GM12878 (cell line): ENCODE measurements at regions not wholly inside any gene's neighbourhood (a gene's known extent, or its start where the extent isn't known, plus 50 kb on each side); places are given as distances from the start of the nearest gene placed in this dataset.

ENCODE experiments used
- ATAC-seq: fragments of 200-7000 bp; cut with Tn5 transposase; 3 replicates; pipeline ENCODE4 v1.9.1; 2020; ENCODE audit warnings: mild to moderate bottlenecking, moderate library complexity
- BruUV-seq: library from RNA; stranded (reverse); fragments of 400-500 nt; replicated peaks from 2 replicates; lab custom pipeline; 2021; lab: Mats Ljungman, UMichigan
- CTCF ChIA-PET: fragments of 300-600 bp; sonication (Branson Sonifier 250); formaldehyde crosslinking; extraction: SDS; loops from one replicate; lab custom pipeline; 2021; ENCODE audit warnings: inconsistent platforms; lab: Yijun Ruan, JAX
- POLR2A ChIA-PET: fragments of 350-600 bp; formaldehyde crosslinking; extraction: SDS; loops from one replicate; lab custom pipeline; 2021; ENCODE audit warnings: inconsistent platforms; lab: Charles Lee
- RAD21 ChIA-PET: fragments of 300-600 bp; sonication (Branson Sonifier 250); formaldehyde crosslinking; loops from one replicate; lab custom pipeline; 2023; ENCODE audit warnings: antibody characterized with exemption; ENCODE audit not compliant: unreplicated experiment; lab: Charles Lee
- SMC1A ChIA-PET: fragments of 300-600 bp; sonication (Branson Sonifier 250); formaldehyde crosslinking; loops from one replicate; lab custom pipeline; 2023; ENCODE audit not compliant: unreplicated experiment, uncharacterized antibody; lab: Charles Lee
- DNase-seq: peaks from one replicate; pipeline ENCODE4 v3.0.0-alpha.2; 2011; ENCODE audit warnings: low read depth, low spot score
- FAIRE-seq: peaks from 3 replicates; lab custom pipeline; 2011; peaks lifted over from hg19 to GRCh38; lab: Jason Lieb, UNC
- H2AFZ ChIP-seq: 2 replicates; pipeline ENCODE4 v1.6.0; 2011; ENCODE audit warnings: low read depth, low read length, control low read depth; ENCODE audit not compliant: control insufficient read depth
- H3K27ac ChIP-seq: 2 replicates; pipeline ENCODE4 v1.5.1; 2011; ENCODE audit warnings: control low read depth; ENCODE audit not compliant: control insufficient read depth, insufficient read depth
- H3K27me3 ChIP-seq, 2 experiments: replicated peaks in 1 of 2; 2 replicates each; pipeline versions ENCODE4 v1.6.0 to v1.6.1; 2011; ENCODE audit warnings: low read length in 1 of 2; ENCODE audit not compliant: control insufficient read depth in 2 of 2, insufficient read depth in 2 of 2
- H3K36me3 ChIP-seq, 2 experiments: 2 replicates each; pipeline ENCODE4 v1.5.1; 2011; ENCODE audit warnings: low read length in 1 of 2; ENCODE audit not compliant: control insufficient read depth in 2 of 2, insufficient read depth in 2 of 2
- H3K4me1 ChIP-seq: 2 replicates; pipeline ENCODE4 v1.6.1; 2011; ENCODE audit warnings: mild to moderate bottlenecking, low read length, moderate library complexity, mixed read lengths; ENCODE audit not compliant: control insufficient read depth, insufficient read depth
- H3K4me2 ChIP-seq: 2 replicates; pipeline ENCODE4 v1.6.0; 2011; ENCODE audit warnings: control low read depth; ENCODE audit not compliant: control insufficient read depth, insufficient read depth
- H3K4me3 ChIP-seq: fragments of 200-600 bp; sonication (generic); 2 replicates; pipeline ENCODE4 v1.5.1; 2016
- H3K79me2 ChIP-seq: 2 replicates; pipeline ENCODE4 v1.6.0; 2011; ENCODE audit warnings: low read length; ENCODE audit not compliant: control insufficient read depth, insufficient read depth
- H3K9ac ChIP-seq: 2 replicates; pipeline ENCODE4 v1.8.0; 2011; ENCODE audit warnings: low read length, control low read depth, mixed read lengths; ENCODE audit not compliant: control insufficient read depth, insufficient read depth
- H3K9me3 ChIP-seq: replicated peaks from 3 replicates; pipeline ENCODE4 v1.5.1; 2011; ENCODE audit warnings: mild to moderate bottlenecking, low read length; ENCODE audit not compliant: control insufficient read depth, insufficient read depth
- H4K20me1 ChIP-seq: 2 replicates; pipeline ENCODE4 v1.6.0; 2011; ENCODE audit not compliant: control insufficient read depth, insufficient read depth
- ELK1 ChIP-seq: IDR thresholded peaks from 2 replicates; pipeline ENCODE4 v1.6.1; 2012; ENCODE audit warnings: low read depth, low read length, improper control_type of control experiment
- GATAD2B ChIP-seq: fragments of 450-650 bp; conservative IDR thresholded peaks from 2 replicates; pipeline ENCODE4 v1.6.1; 2017; ENCODE audit warnings: low read depth, mild to moderate bottlenecking, moderate library complexity
- JUND ChIP-seq: IDR thresholded peaks from 2 replicates; pipeline ENCODE4 v1.6.1; 2012; ENCODE audit warnings: low read depth, mild to moderate bottlenecking, low read length, improper control_type of control experiment, moderate library complexity
- NFXL1 ChIP-seq: fragments of 450-650 bp; IDR thresholded peaks from 2 replicates; pipeline ENCODE4 v1.6.1; 2017; ENCODE audit warnings: antibody characterized with exemption, mild to moderate bottlenecking, borderline replicate concordance
- NFYB ChIP-seq: IDR thresholded peaks from 2 replicates; pipeline ENCODE4 v1.6.1; 2011; ENCODE audit warnings: low read depth, mild to moderate bottlenecking, low read length, improper control_type of control experiment, moderate library complexity; ENCODE audit not compliant: insufficient read depth
- PAX5 ChIP-seq: IDR thresholded peaks from 2 replicates; pipeline ENCODE4 v1.6.1; 2011; ENCODE audit warnings: low read depth, low read length, borderline replicate concordance
- POU2F2 ChIP-seq: IDR thresholded peaks from 3 replicates; pipeline ENCODE4 v1.6.1; 2011; ENCODE audit warnings: low read depth, mild to moderate bottlenecking, low read length, borderline replicate concordance
- TARDBP ChIP-seq: IDR thresholded peaks from 2 replicates; pipeline ENCODE4 v1.6.1; 2016; ENCODE audit warnings: borderline replicate concordance
- TBL1XR1 ChIP-seq: IDR thresholded peaks from 2 replicates; pipeline ENCODE4 v1.6.1; 2012; ENCODE audit warnings: low read depth, low read length, improper control_type of control experiment
- WRNIP1 ChIP-seq: IDR thresholded peaks from 2 replicates; pipeline ENCODE4 v1.6.1; 2011; ENCODE audit warnings: low read depth, low read length, improper control_type of control experiment, borderline replicate concordance
- YBX1 ChIP-seq: fragments of 450-650 bp; IDR thresholded peaks from 2 replicates; pipeline ENCODE4 v1.6.1; 2016; ENCODE audit warnings: antibody characterized with exemption
- ZNF622 ChIP-seq: fragments of 450-650 bp; IDR thresholded peaks from 2 replicates; pipeline ENCODE4 v1.6.1; 2017; ENCODE audit warnings: mild to moderate bottlenecking, inconsistent platforms
- ZSCAN29 ChIP-seq: fragments of 450-650 bp; IDR thresholded peaks from 2 replicates; pipeline ENCODE4 v1.6.1; 2017; ENCODE audit warnings: mild to moderate bottlenecking, moderate library complexity
- WGBS: methylation state at CpG from one replicate; pipeline ENCODE4 v1.1.6; 2016; ENCODE audit warnings: low lambda C conversion rate; ENCODE audit not compliant: insufficient replicate concordance, insufficient coverage; ENCODE audit errors: missing lambda C conversion rate; 5-methylcytosine and 5-hydroxymethylcytosine counted together
- in situ Hi-C: fragments of 300-500 bp; cut with MboI; formaldehyde crosslinking; loops from 9 replicates; pipeline ENCODE4 v1.14.3; 2018; ENCODE audit warnings: mixed read lengths
- intact Hi-C: fragments of 100-400 bp; cut with micrococcal nuclease; formaldehyde crosslinking; loops from one replicate; pipeline ENCODE4 v1.14.2; 2022; ENCODE audit not compliant: unreplicated experiment

DNA sequence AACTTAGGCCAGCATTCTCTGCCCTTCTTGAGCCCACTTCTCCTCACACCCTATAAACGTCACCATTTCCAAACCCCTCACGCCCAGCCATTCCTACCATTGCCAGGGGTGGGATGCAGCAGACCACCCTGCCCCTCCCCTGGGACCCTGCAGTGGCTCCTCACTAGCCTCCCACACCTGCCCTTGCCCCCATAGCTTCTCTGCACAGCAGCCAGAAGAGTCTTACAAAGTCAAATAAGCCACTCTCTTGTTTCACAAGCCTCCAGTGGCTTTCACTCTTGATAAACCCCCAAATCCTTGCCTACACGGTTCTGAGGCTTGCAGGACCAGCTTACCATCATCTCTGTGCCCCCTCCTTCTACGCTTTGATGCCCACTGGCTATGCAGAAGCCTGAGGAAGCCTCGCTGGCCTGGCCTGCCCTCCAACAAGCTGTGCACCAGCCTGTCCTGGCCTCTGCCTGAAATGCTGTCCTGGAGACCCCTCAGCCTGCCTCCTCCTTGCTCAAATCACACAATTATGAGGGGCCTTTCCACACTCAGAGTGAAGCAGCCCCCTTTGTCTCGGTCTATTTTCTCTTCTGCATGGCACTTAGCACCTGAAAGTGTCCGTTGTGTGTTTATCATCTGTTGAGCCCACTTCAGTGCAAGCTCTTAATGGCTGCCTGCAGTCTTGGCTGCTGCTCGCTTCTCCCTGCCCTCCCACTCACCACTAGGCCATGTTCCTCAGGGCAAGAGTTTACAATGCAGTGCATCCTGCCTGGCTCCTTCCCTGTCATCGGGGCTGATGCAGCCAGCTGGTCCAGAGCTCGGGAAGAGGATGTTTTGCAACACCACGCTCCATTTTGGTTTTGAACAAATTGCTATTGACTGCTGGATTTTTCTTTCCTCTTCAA, 82.6 kb upstream of the RGPD5 start:
- in situ Hi-C loops, result no loop called here

More for the DNA sequence above, 82.6 kb upstream of the RGPD5 start:
- no peaks in the 10 kb centered on the region for H3K36me3 ChIP-seq
- intact Hi-C loops, result loop anchor here (10.0 kb wide), 1 partner anchor 167 kb away; no protein-coding TSS in a partner anchor
- no peaks in the 10 kb centered on the region for H4K20me1 ChIP-seq
- POLR2A ChIA-PET, result interaction anchor here (0.6 kb wide), 1 partner anchor 23 kb away, joined by 4 read pairs; no protein-coding TSS in a partner anchor
- TF ChIP-seq WRNIP1 (no peak), ELK1 (no peak), POU2F2 (no peak), NFXL1 (no peak), GATAD2B (no peak), TARDBP (no peak), PAX5 (no peak), YBX1 (no peak), TBL1XR1 (no peak), NFYB (no peak), JUND (no peak), ZSCAN29 (no peak), ZNF622 (no peak)
- no peaks in the 10 kb centered on the region for H3K27me3 ChIP-seq
- peak overlapping the region; percentile 15; the same call in 1 of the 2 replicates for H2AFZ ChIP-seq
- FAIRE-seq (no peak), DNase-seq (no peak), ATAC-seq (peak; percentile 20)
- no peak overlapping the region for H3K27ac ChIP-seq
- no peak overlapping the region for H3K4me3 ChIP-seq
- RAD21 ChIA-PET, result interaction anchor here (0.6 to 1.8 kb wide), 4 partner anchors 22 to 171 kb away, joined by 3 to 10 read pairs (median 4); no protein-coding TSS in a partner anchor
- no peaks in the 10 kb centered on the region for H3K79me2 ChIP-seq
- SMC1A ChIA-PET, result interaction anchor here (0.6 to 1.7 kb wide), 5 partner anchors 13 to 165 kb away, joined by 3 to 6 read pairs (median 3); no protein-coding TSS in a partner anchor
- peaks cover 7% of the 10 kb centered on the region; the same call in 1 of the 2 replicates for H3K4me1 ChIP-seq
- CTCF ChIA-PET, result interaction anchor here (0.6 to 2.3 kb wide), 4 partner anchors 151 to 202 kb away, joined by 3 to 12 read pairs (median 4); no protein-coding TSS in a partner anchor
- H3K9ac ChIP-seq, result no peak overlapping the region
- BruUV-seq, result no TSS peak
- 21% methylated on average over 11 of the region's 11 CpGs for WGBS
- no peak overlapping the region; the same call in 1 of the 2 replicates for H3K4me2 ChIP-seq
- no peaks in the 10 kb centered on the region for H3K9me3 ChIP-seq
